ENCODE measurements at regions not wholly inside any gene's neighbourhood (a gene's known extent, or its start where the extent isn't known, plus 50 kb on each side); places are given as distances from the start of the nearest gene placed in this dataset.

GRCh38 chr2:187799601-187800000 lies 245.4 kb upstream of the TFPI start:
- TF ChIP-seq MAX (IDR thresholded peaks at IDR 0.05; ENCODE audit: low read depth, low read length) (no peak), MYC (IDR thresholded peaks at IDR 0.05; ENCODE audit: low read depth, low read length) (no peak), POLR2A (IDR thresholded peaks at IDR 0.05; ENCODE audit: extremely low read depth, insufficient read length) (no peak), CTCF (IDR thresholded peaks at IDR 0.05; ENCODE audit: low read depth, low read length) (no peak)
- DNase-seq (ENCODE audit: low read depth) = no peak
- no peak overlapping the region for H3K4me3 ChIP-seq (ENCODE audit: low read depth, low read length)

GRCh38 chr2:187803816-187804215 lies 249.6 kb upstream of the TFPI start:
- no peak overlapping the region for H3K4me3 ChIP-seq (ENCODE audit: low read depth, low read length)
- no peak for DNase-seq (ENCODE audit: low read depth)
- no peak for TF ChIP-seq MAX (IDR thresholded peaks at IDR 0.05; ENCODE audit: low read depth, low read length)
- no peak for TF ChIP-seq MYC (IDR thresholded peaks at IDR 0.05; ENCODE audit: low read depth, low read length)
- no peak for TF ChIP-seq POLR2A (IDR thresholded peaks at IDR 0.05; ENCODE audit: extremely low read depth, insufficient read length)
- TF ChIP-seq CTCF (IDR thresholded peaks at IDR 0.05; ENCODE audit: low read depth, low read length) = no peak

- no peak for DNase-seq (ENCODE audit: low read depth)
- no peak overlapping the region for H3K4me3 ChIP-seq (ENCODE audit: low read depth, low read length)
- TF ChIP-seq MAX (IDR thresholded peaks at IDR 0.05; ENCODE audit: low read depth, low read length) = no peak
These were observed 260.9 kb upstream of the TFPI start for GRCh38 chr2:187815113-187815512.

GRCh38 chr2:187819624-187820023 lies 265.4 kb upstream of the TFPI start:
- H3K4me3 ChIP-seq (ENCODE audit: low read depth, low read length) = no peak overlapping the region
- DNase-seq (ENCODE audit: low read depth) = no peak
- TF ChIP-seq MYC (IDR thresholded peaks at IDR 0.05; ENCODE audit: low read depth, low read length) = no peak
- TF ChIP-seq POLR2A (IDR thresholded peaks at IDR 0.05; ENCODE audit: extremely low read depth, insufficient read length) = no peak
- TF ChIP-seq CTCF (IDR thresholded peaks at IDR 0.05; ENCODE audit: low read depth, low read length) = no peak
- no peak for TF ChIP-seq MAX (IDR thresholded peaks at IDR 0.05; ENCODE audit: low read depth, low read length)

- TF ChIP-seq MAX (IDR thresholded peaks at IDR 0.05; ENCODE audit: low read depth, low read length) (no peak), MYC (IDR thresholded peaks at IDR 0.05; ENCODE audit: low read depth, low read length) (no peak)
- DNase-seq (ENCODE audit: low read depth) = no peak
- H3K4me3 ChIP-seq (ENCODE audit: low read depth, low read length) = no peak overlapping the region
These were observed 270.9 kb upstream of the TFPI start for GRCh38 chr2:187825108-187825507.

- H3K4me3 ChIP-seq (ENCODE audit: low read depth, low read length) = no peak overlapping the region
- no peak for TF ChIP-seq POLR2A (IDR thresholded peaks at IDR 0.05; ENCODE audit: extremely low read depth, insufficient read length)
- DNase-seq (ENCODE audit: low read depth) = no peak
These were observed 271.8 kb upstream of the TFPI start for GRCh38 chr2:187826023-187826422.

- TF ChIP-seq CTCF (IDR thresholded peaks at IDR 0.05; ENCODE audit: low read depth, low read length) = no peak
- TF ChIP-seq POLR2A (IDR thresholded peaks at IDR 0.05; ENCODE audit: extremely low read depth, insufficient read length) = no peak
- no peak for TF ChIP-seq MYC (IDR thresholded peaks at IDR 0.05; ENCODE audit: low read depth, low read length)
- no peak for TF ChIP-seq MAX (IDR thresholded peaks at IDR 0.05; ENCODE audit: low read depth, low read length)
- H3K4me3 ChIP-seq (ENCODE audit: low read depth, low read length) = no peak overlapping the region
- no peak for DNase-seq (ENCODE audit: low read depth)
These were observed 280.6 kb upstream of the TFPI start for GRCh38 chr2:187834787-187835186.

All from NB4 (cell line).